ENCODE measurements at regions not wholly inside any gene's neighbourhood (a gene's known extent, or its start where the extent isn't known, plus 50 kb on each side); places are given as distances from the start of the nearest gene placed in this dataset.
"Not testable (repeated sequence)": the region's sequence is repeated elsewhere in the genome, so short reads cannot be mapped to it uniquely, and the experiment has no call there.

DNA sequence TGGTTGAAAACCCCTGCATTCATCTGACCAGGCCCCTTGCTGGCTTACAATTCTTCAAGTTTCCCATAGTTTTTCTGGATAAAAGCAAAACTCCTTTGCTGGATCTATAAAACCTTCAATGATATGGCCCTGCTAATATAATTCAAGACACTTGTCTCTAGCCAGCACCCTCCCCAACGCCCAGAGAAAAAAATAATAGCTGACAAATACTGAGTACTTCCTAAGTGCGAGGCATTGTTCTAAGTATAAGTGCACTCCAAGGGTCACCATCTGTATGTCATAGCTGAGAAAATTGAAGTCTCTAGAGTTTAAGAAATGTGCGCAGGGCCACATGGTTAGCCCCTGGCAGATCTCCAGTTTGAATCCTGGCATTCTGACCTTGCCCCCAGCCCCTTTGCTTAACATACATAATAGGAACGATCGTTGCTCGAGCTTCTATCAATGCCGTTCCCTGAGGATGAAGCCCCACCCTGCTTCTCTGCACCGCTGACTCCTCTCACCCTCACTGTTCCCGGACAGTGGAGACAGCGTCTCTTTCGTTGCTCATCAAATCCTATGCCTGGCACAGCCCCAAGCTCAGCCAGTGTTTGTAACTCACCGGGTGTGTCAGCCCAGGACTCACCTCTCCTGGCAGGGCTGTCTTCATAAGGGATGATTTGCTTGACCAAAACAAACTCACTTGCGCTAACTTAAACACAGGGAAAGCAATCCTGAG, 377.1 kb upstream of the PROK2 start:
- Histone ChIP-seq H3K36me3 (ENCODE audit: control insufficient read depth, insufficient read depth, low read length) (no peaks in the 10 kb centered on the region), H3K4me3 (ENCODE audit: low read depth, low read length) (no peak overlapping the region), H3K27ac (ENCODE audit: low read depth, low read length) (no peak overlapping the region), H3K27me3 (ENCODE audit: control insufficient read depth, insufficient read depth, low read length) (no peaks in the 10 kb centered on the region), H3K9me3 (ENCODE audit: control insufficient read depth, insufficient read depth, low read length) (no peaks in the 10 kb centered on the region), H3K9ac (ENCODE audit: low read depth, low read length) (no peak overlapping the region), H3K4me1 (ENCODE audit: control insufficient read depth, insufficient read depth, low read length) (no peaks in the 10 kb centered on the region)

GRCh38 chr3:72161285-72161684, 376.3 kb upstream of the PROK2 start:
- not testable (repeated sequence) for H3K27ac ChIP-seq (ENCODE audit: low read depth, low read length); H3K27me3 ChIP-seq (ENCODE audit: control insufficient read depth, insufficient read depth, low read length); H3K4me1 ChIP-seq (ENCODE audit: control insufficient read depth, insufficient read depth, low read length); H3K4me3 ChIP-seq (ENCODE audit: low read depth, low read length); H3K36me3 ChIP-seq (ENCODE audit: control insufficient read depth, insufficient read depth, low read length); H3K9me3 ChIP-seq (ENCODE audit: control insufficient read depth, insufficient read depth, low read length); H3K9ac ChIP-seq (ENCODE audit: low read depth, low read length)

DNA sequence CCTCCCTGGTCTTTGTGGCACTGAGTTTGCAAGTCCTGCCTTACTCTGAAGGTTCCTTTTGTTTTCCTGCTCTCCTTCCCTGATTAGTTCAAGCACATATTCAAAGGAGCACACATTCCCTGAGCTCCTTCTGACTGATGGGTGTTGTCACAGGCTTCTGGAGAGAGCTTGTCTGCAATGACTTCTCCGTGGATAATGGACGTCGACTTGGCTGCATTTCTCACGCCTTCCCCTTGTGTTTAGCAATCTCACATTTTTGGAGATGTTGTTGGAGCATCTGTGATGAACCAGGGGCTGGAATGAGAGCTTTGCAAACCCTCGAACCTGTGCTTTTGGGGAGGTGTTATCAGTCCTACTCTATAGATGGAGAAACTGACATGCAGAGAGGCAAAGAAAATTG, 375.4 kb upstream of the PROK2 start:
- Histone ChIP-seq H3K36me3 (ENCODE audit: control insufficient read depth, insufficient read depth, low read length) (no peaks in the 10 kb centered on the region), H3K9me3 (ENCODE audit: control insufficient read depth, insufficient read depth, low read length) (no peaks in the 10 kb centered on the region), H3K9ac (ENCODE audit: low read depth, low read length) (no peak overlapping the region), H3K4me3 (ENCODE audit: low read depth, low read length) (no peak overlapping the region), H3K27me3 (ENCODE audit: control insufficient read depth, insufficient read depth, low read length) (no peaks in the 10 kb centered on the region), H3K4me1 (ENCODE audit: control insufficient read depth, insufficient read depth, low read length) (no peaks in the 10 kb centered on the region), H3K27ac (ENCODE audit: low read depth, low read length) (no peak overlapping the region)

- Histone ChIP-seq H3K4me3 (ENCODE audit: low read depth, low read length) (no peak overlapping the region), H3K36me3 (ENCODE audit: control insufficient read depth, insufficient read depth, low read length) (no peaks in the 10 kb centered on the region), H3K27ac (ENCODE audit: low read depth, low read length) (no peak overlapping the region), H3K9ac (ENCODE audit: low read depth, low read length) (no peak overlapping the region), H3K9me3 (ENCODE audit: control insufficient read depth, insufficient read depth, low read length) (no peaks in the 10 kb centered on the region), H3K27me3 (ENCODE audit: control insufficient read depth, insufficient read depth, low read length) (no peaks in the 10 kb centered on the region), H3K4me1 (ENCODE audit: control insufficient read depth, insufficient read depth, low read length) (no peaks in the 10 kb centered on the region)
Observed at GRCh38 chr3:72159487-72159886, 374.5 kb upstream of the PROK2 start.

DNA sequence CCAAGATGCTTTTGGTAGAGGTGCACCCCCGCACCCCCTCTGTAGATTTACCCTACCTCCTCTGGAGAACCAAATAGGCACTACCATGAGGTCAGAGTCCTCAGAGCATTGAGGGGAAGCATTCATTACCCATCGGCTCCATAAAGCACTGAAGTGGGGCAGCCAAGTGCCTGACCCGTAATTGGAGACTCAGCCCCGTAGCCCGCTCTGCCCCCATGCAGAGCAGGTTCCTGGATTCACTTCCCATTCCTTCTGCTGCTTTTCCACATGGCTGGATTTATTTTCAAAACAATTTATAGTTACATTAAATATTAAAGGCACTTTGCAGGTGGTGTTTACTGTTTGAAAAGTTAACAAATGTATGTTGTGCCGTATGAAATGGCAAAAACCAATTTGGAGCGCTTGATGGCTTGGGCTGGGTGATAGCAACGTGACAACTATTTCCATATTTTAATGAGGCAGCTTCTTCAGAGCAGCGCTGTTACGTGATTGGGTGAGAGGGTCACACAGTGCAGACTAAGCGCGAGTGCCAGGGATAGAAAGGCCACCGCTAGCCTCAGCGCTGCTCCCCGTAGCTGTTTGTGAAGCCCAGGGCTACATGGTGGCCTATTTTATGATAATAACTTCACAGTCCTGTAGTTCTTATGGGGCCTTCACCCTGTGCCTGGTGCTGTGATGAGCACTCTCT, 373.8 kb upstream of the PROK2 start:
- Histone ChIP-seq H3K4me3 (ENCODE audit: low read depth, low read length) (no peak overlapping the region), H3K36me3 (ENCODE audit: control insufficient read depth, insufficient read depth, low read length) (no peaks in the 10 kb centered on the region), H3K9me3 (ENCODE audit: control insufficient read depth, insufficient read depth, low read length) (no peaks in the 10 kb centered on the region), H3K9ac (ENCODE audit: low read depth, low read length) (no peak overlapping the region), H3K27ac (ENCODE audit: low read depth, low read length) (no peak overlapping the region), H3K27me3 (ENCODE audit: control insufficient read depth, insufficient read depth, low read length) (no peaks in the 10 kb centered on the region), H3K4me1 (ENCODE audit: control insufficient read depth, insufficient read depth, low read length) (no peaks in the 10 kb centered on the region)

DNA sequence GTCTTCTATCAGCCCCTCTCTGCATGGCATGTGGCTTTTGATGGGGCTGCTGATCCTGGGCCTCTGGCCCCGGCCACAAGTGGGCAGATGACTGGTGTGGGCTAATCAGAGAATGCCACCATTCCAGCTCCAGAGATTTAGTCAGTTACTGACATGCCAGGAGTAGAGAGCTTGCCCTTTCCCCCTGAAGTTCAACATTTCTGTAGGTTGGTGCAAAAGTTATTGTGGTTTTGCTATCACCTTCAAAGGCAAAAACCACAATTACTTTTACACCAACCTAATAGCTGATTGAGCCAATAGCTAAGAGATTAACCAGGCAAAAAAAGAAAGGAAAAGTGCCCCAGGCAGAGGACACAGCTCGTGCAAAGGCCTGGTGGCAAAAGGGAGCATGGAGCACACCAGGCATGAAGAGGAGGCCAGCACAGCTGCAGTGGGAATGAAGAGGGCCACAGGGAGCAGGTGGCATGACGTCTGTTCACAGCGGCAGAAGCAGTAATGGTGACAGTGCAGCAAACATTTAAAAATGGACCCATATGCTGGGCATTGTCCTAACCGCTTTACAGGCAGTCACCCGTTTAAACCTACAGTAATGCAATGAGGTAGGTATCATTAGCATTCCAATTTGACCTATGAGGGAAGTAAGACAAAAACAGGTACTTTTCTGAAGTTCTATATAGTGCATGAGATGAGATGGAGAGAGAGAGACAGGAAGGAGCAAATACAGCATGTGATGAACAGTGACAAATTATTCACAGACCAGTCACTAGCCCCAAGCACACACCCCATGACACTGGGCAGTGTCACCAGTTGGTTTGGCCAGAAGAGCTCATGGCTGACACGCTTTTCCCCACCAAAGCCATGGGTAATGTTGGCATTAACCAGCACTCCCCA, 373.0 kb upstream of the PROK2 start:
- Histone ChIP-seq H3K9ac (ENCODE audit: low read depth, low read length) (no peak overlapping the region), H3K4me3 (ENCODE audit: low read depth, low read length) (no peak overlapping the region), H3K36me3 (ENCODE audit: control insufficient read depth, insufficient read depth, low read length) (no peaks in the 10 kb centered on the region), H3K9me3 (ENCODE audit: control insufficient read depth, insufficient read depth, low read length) (no peaks in the 10 kb centered on the region), H3K27ac (ENCODE audit: low read depth, low read length) (no peak overlapping the region), H3K4me1 (ENCODE audit: control insufficient read depth, insufficient read depth, low read length) (no peaks in the 10 kb centered on the region), H3K27me3 (ENCODE audit: control insufficient read depth, insufficient read depth, low read length) (no peaks in the 10 kb centered on the region)

- Histone ChIP-seq H3K27me3 (ENCODE audit: control insufficient read depth, insufficient read depth, low read length) (no peaks in the 10 kb centered on the region), H3K36me3 (ENCODE audit: control insufficient read depth, insufficient read depth, low read length) (no peaks in the 10 kb centered on the region), H3K4me1 (ENCODE audit: control insufficient read depth, insufficient read depth, low read length) (no peaks in the 10 kb centered on the region), H3K27ac (ENCODE audit: low read depth, low read length) (no peak overlapping the region), H3K9me3 (ENCODE audit: control insufficient read depth, insufficient read depth, low read length) (no peaks in the 10 kb centered on the region), H3K9ac (ENCODE audit: low read depth, low read length) (no peak overlapping the region), H3K4me3 (ENCODE audit: low read depth, low read length) (no peak overlapping the region)
Observed at GRCh38 chr3:72155391-72156064, 370.6 kb upstream of the PROK2 start.

GRCh38 chr3:72154391-72155335, 369.7 kb upstream of the PROK2 start:
- Histone ChIP-seq H3K9ac (ENCODE audit: low read depth, low read length) (no peak overlapping the region), H3K27ac (ENCODE audit: low read depth, low read length) (no peak overlapping the region), H3K9me3 (ENCODE audit: control insufficient read depth, insufficient read depth, low read length) (no peaks in the 10 kb centered on the region), H3K36me3 (ENCODE audit: control insufficient read depth, insufficient read depth, low read length) (no peaks in the 10 kb centered on the region), H3K4me3 (ENCODE audit: low read depth, low read length) (no peak overlapping the region), H3K27me3 (ENCODE audit: control insufficient read depth, insufficient read depth, low read length) (no peaks in the 10 kb centered on the region), H3K4me1 (ENCODE audit: control insufficient read depth, insufficient read depth, low read length) (no peaks in the 10 kb centered on the region)

GRCh38 chr3:72153477-72154314, 368.7 kb upstream of the PROK2 start:
- no peaks in the 10 kb centered on the region for H3K9me3 ChIP-seq (ENCODE audit: control insufficient read depth, insufficient read depth, low read length)
- H3K27ac ChIP-seq (ENCODE audit: low read depth, low read length): no peak overlapping the region
- H3K4me1 ChIP-seq (ENCODE audit: control insufficient read depth, insufficient read depth, low read length): no peaks in the 10 kb centered on the region
- no peaks in the 10 kb centered on the region for H3K27me3 ChIP-seq (ENCODE audit: control insufficient read depth, insufficient read depth, low read length)
- H3K9ac ChIP-seq (ENCODE audit: low read depth, low read length): no peak overlapping the region
- no peaks in the 10 kb centered on the region for H3K36me3 ChIP-seq (ENCODE audit: control insufficient read depth, insufficient read depth, low read length)
- H3K4me3 ChIP-seq (ENCODE audit: low read depth, low read length): no peak overlapping the region

All from HUES48 (cell line).